Nucleus accumbens (tissue), 56 donors: ENCODE measurements at regions not wholly inside any gene's neighbourhood (a gene's known extent, or its start where the extent isn't known, plus 50 kb on each side); places are given as distances from the start of the nearest gene placed in this dataset.
A peak's percentile ranks its signal among the peaks of the same experiment; 100 is the strongest.

ENCODE experiments used
- DNase-seq, 56 donors: peaks; one replicate each; lab custom pipeline; 2025; lab: John Stamatoyannopoulos, UW

DNA sequence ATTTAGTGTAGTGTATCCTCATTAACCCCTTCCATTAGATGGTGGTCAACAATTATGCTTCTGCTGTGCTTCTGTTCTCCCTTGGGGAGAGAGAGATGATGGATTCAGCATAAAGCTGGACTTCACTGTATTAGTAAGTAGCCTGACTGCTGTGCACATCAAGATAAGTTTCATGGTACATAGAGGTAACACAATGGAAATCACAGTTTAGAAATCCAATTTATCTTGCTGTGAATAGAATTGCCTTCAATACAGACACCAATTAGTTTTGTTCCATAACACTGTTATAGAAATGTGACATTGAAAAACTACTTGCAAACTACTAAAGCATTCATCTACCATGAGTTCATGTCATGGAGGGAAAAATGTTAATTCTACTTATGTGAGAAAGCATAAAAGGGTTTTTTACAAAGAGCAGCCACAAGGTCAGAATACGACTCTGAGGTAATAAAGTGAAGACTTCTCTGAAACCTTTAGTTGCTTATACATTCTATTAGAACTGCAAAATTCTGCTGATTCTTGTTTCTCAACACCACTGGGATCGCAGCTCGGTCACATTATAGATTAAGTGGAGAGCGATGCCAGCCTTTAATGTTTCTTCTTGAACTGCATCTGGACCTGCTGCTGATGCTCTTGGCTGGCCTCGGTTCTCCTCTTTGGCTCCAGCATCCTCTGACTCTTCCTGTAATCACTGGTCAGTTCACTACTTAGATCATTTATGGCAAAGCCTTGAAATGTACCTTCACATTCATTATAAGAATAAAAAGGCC, 190.8 kb downstream of the ATP23 start:
- no peak for DNase-seq

DNA sequence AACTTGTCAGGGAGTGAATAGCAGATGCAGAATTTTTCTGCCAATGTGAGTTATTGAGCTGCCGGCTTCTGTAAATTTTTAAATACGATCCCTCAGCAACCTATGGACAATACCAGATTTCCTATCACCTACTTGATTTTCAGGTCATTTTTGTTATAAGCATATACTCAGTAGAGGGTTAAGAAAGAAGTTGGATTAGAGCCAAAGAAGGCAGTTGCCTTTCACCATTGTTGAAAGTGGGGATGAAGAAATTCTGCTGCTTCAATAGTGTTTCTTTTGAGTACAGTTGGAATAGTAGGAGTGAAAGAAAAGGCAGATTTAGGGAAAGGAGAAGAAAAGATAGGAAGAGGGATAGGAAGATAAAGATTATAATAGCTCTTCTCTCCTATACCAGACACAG, 197.1 kb downstream of the ATP23 start:
- DNase-seq = no peak

DNA sequence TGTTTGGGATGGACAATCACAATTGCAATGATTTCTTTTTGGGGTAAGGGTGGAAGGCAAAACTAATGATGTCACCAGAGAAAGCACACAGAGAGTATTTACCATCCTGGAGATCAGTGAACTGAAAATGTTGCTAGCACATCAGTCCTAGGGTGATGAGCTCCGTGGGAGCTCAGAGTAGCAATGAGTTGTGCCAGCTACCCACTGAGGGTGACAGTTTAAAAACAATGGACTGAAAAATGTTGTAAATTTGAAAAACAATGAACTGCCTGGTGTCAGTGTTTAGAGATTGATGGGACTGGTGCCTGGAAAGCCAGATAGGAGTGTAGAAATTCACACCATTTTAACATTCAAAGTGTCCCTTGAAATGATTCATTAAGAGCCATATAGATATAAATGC, 198.5 kb downstream of the ATP23 start:
- DNase-seq = no peak

- DNase-seq = no peak
These were observed 199.0 kb downstream of the ATP23 start for GRCh38 chr12:58140395-58140794.

DNA sequence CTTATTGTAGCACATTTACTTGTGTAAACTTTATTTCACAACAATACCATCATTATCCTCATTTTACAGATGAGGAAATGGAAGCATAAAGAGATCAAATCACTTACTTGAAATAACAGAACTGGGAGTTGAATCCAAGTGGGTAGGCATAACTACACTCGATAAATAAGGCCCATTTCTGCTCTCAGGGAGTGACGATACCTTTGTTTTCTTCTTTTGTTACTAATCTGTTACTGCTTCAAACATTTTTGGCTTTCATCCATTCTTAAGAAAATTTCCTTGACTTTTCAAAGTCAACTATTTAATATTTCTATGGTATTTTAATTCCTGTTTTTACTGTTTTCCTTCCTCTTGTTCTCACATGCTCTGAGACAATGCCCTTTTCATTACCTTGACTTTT, 201.6 kb downstream of the ATP23 start:
- no peak for DNase-seq

DNA sequence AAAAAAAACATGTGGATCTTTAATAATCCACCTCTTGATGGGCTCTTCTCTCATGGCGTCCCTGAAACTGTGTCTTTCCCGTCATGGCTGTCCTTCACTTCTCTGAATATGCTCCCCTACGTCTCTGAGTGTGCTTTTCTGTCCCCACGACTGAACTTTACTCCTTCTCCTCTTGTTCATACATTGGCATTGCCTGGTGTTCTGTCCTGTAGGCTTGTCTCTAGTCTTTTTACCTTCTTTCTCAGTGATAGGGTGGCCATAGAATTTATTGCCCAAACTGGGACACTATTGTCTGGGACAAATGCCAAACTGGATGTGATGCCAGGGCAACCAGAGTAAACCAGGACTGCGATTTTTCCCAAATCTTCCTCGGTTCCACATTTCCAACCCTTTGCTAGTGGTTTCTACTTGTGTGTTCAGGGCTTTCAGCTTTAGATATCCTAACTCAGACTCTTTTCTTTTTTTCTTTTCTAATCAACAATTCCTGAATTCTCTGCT, 202.2 kb downstream of the ATP23 start:
- no peak for DNase-seq

DNA sequence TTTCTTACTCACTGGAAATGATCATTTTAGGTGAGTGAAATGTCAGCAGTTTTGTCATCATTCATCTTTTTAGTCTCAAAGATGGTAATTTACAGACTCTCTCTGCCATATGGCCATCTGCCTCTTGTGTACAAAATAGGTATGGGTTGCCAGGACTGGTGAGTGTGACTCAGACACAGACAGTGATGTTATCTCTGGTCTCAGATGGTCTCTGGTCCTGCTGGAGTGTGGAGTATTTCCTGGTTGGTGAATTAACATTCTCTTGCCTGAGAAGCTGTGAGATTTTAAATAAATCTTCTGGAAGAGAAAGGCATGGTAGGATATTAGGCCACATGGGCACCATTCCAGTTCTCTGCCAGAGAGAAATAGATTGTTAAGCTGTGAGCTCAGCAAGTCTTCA, 207.0 kb downstream of the ATP23 start:
- no peak for DNase-seq

- DNase-seq = no peak
These were observed 207.6 kb downstream of the ATP23 start for GRCh38 chr12:58148976-58149375.

GRCh38 chr12:58154359-58154758, 213.0 kb downstream of the ATP23 start:
- DNase-seq = no peak

GRCh38 chr12:58156697-58157096, 215.3 kb downstream of the ATP23 start:
- DNase-seq = no peak

GRCh38 chr12:58159941-58160340, 218.6 kb downstream of the ATP23 start:
- no peak for DNase-seq

- no peak for DNase-seq
These were observed 220.4 kb downstream of the ATP23 start for GRCh38 chr12:58161773-58162172.

DNA sequence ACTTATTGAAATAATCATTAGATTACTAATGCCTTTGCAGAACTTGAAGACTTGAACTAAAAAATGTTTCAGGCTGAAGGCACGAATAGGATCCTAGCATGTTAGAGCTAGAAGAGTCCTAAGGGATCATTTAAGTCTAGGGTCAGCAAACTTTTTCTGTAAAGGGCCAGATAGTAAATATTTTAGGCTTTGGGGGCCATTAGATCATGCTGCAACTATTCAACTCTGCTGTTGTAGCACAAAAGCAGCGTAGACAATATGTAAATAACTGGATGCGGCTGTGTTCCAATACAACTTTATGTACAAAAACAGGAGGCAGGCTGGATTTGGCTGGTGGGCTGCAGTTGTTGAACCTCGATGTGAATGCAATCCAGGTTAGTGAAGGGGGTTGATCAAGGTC, 221.7 kb downstream of the ATP23 start:
- no peak for DNase-seq

DNA sequence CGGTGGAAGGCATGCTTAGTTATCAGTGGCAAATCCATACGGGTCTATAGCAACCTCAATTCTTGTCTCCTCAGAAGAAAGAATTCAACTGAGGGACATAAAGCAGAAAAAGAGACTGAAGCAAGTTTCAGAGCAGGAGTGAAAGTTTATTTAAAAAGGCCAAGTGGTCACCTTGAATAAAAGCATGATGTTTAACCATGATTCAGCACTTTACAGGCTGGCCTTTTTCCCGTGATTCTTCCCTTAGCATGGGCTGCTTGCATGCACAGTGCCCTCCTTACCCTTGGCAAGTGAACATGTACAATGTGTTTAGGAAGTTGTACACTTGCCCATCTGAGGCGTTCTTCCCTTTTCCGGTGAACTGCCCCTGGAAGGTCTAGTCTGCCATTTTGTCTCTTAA, 225.3 kb downstream of the ATP23 start:
- no peak for DNase-seq

GRCh38 chr12:58167622-58168021, 226.3 kb downstream of the ATP23 start:
- no peak for DNase-seq

GRCh38 chr12:58169826-58170225, 228.5 kb downstream of the ATP23 start:
- DNase-seq = peak in 7 of 56 donors; percentile 2 to 41 (median 6)

DNA sequence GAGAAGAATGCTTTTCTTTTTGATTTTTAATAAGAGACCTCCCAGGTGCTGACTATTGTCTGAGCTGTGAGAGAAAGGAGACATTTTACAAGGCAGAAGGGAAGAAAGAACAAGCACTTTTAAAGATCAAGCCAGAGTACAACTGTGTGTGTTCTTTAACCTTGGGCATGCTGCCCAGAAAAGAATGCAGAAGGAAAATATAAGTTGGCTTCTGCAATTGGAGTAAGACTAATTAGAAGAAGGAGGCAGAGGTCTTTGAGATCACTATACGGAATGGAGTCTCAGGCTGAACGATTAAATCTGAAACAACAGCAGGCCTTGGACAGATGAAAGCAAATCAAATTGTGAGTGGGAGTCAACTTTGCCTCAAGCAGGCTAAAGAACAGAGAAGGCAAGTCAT, 230.5 kb downstream of the ATP23 start:
- DNase-seq = no peak

- no peak for DNase-seq
These were observed 231.2 kb downstream of the ATP23 start for GRCh38 chr12:58172433-58173073.

DNA sequence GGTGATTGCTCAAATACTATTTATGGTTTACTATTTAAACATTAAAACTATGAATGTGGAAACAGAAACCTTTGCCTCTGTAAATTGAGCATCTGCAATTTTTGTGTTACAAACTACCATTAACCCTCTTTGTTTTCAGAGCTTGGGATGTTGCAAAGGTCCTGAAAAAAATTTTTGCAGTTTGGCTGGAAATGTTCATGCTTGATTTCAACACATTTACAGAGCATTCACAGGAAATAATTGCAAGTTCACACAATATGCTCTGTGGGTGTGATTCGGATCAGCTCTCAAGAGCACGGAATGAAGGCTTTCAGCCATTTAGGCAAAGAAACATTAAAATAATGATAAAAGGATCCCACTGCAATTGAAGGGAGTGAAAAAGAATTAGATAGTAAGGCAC, 232.9 kb downstream of the ATP23 start:
- no peak for DNase-seq

DNA sequence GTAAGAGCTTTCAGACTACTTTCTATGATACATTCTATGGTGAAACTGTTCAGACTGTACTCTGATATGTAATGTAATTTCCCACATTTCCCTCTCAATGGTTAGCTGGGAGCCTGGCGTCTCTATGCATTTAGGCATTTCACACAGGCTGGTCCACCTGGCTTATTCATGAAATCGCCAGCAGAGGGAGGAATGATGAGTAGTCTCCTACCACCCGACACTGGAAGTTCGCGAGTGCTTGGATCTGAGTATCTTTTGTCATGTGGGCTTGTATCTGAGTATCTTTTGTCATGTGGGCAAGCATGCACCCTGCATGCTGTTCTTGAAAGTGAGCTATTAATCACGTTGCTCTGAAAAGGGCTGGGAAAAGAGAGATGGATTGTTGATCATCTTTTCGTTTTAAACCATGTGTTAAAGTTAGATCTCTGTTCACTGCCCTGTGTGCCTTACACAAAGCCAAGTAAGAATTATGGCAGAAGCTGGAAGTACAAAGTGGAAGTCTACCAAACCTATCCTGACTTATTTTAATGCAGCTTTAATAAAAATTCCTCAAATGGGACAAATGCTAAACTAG, 235.0 kb downstream of the ATP23 start:
- no peak for DNase-seq

- no peak for DNase-seq
These were observed 236.0 kb downstream of the ATP23 start for GRCh38 chr12:58177366-58177765.

- no peak for DNase-seq
These were observed 242.8 kb downstream of the ATP23 start for GRCh38 chr12:58184212-58184611.
